GM18873 (cell line): ENCODE measurements at regions not wholly inside any gene's neighbourhood (a gene's known extent, or its start where the extent isn't known, plus 50 kb on each side); places are given as distances from the start of the nearest gene placed in this dataset.

Source experiments
- ATAC-seq: cut with Tn5 transposase; IDR thresholded peaks from one replicate; pipeline ENCODE4 v1.9.1; 2021; ENCODE audit warnings: mild to moderate bottlenecking, moderate library complexity, moderate number of reproducible peaks; ENCODE audit not compliant: unreplicated experiment, low FRiP score

GRCh38 chr13:105607426-105607825 is 928.0 kb downstream of the EFNB2 start:
- ATAC-seq: no peak

GRCh38 chr13:105607016-105607415 is 928.4 kb downstream of the EFNB2 start:
- ATAC-seq: no peak

- ATAC-seq: no peak
Measured at GRCh38 chr13:105602956-105603670, 932.3 kb downstream of the EFNB2 start.

GRCh38 chr13:105599477-105600037 is 935.9 kb downstream of the EFNB2 start:
- ATAC-seq: no peak

- no peak for ATAC-seq
Measured at GRCh38 chr13:105598529-105598928, 936.9 kb downstream of the EFNB2 start.

GRCh38 chr13:105597573-105597972 is 937.9 kb downstream of the EFNB2 start:
- ATAC-seq: no peak

- ATAC-seq: no peak
Measured at GRCh38 chr13:105595471-105595870, 940.0 kb downstream of the EFNB2 start.

- no peak for ATAC-seq
Measured at GRCh38 chr13:105591277-105591676, 944.2 kb downstream of the EFNB2 start.

GRCh38 chr13:105587786-105588185 is 947.7 kb downstream of the EFNB2 start:
- ATAC-seq: no peak

GRCh38 chr13:105579821-105580710 is 955.4 kb downstream of the EFNB2 start:
- no peak for ATAC-seq

- ATAC-seq: no peak
Measured at GRCh38 chr13:105573136-105573535, 962.3 kb downstream of the EFNB2 start.

GRCh38 chr13:105572401-105572800 is 963.1 kb downstream of the EFNB2 start:
- ATAC-seq: no peak

GRCh38 chr13:105569816-105570215 is 965.6 kb downstream of the EFNB2 start:
- ATAC-seq: no peak

GRCh38 chr13:105567951-105568525 is 967.4 kb downstream of the EFNB2 start:
- no peak for ATAC-seq

GRCh38 chr13:105565136-105565727 is 970.2 kb downstream of the EFNB2 start:
- ATAC-seq: no peak

GRCh38 chr13:105552078-105552477 is 983.4 kb downstream of the EFNB2 start:
- no peak for ATAC-seq

GRCh38 chr13:105547851-105548250 is 987.6 kb downstream of the EFNB2 start:
- ATAC-seq: no peak

- ATAC-seq: no peak
Measured at GRCh38 chr13:105545811-105546210, 989.7 kb downstream of the EFNB2 start.

- ATAC-seq: no peak
Measured at GRCh38 chr13:105543742-105544141, 991.7 kb downstream of the EFNB2 start.

GRCh38 chr13:105541565-105541964 is 993.9 kb downstream of the EFNB2 start:
- no peak for ATAC-seq

GRCh38 chr13:105538346-105538745 is 997.1 kb downstream of the EFNB2 start:
- ATAC-seq: no peak
